Endothelial cell of hepatic sinusoid (primary cell): ENCODE measurements at regions not wholly inside any gene's neighbourhood (a gene's known extent, or its start where the extent isn't known, plus 50 kb on each side); places are given as distances from the start of the nearest gene placed in this dataset.

Experiments
- in situ Hi-C: cut with HindIII; loops from 2 replicates; pipeline ENCODE4 v1.10.0; 2017; ENCODE audit warnings: low sequenced_read_pairs

GRCh38 chr1:5254975-5255374 is 600.6 kb downstream of the AJAP1 start:
- in situ Hi-C loops: no loop called here

- in situ Hi-C loops: no loop called here
Observed at GRCh38 chr1:5254131-5254725, 599.8 kb downstream of the AJAP1 start.

GRCh38 chr1:5253036-5253435 is 598.6 kb downstream of the AJAP1 start:
- in situ Hi-C loops: no loop called here

- in situ Hi-C loops: no loop called here
Observed at GRCh38 chr1:5250336-5250735, 595.9 kb downstream of the AJAP1 start.

GRCh38 chr1:5245348-5245747 is 590.9 kb downstream of the AJAP1 start:
- in situ Hi-C loops: no loop called here

GRCh38 chr1:5244631-5245285 is 590.3 kb downstream of the AJAP1 start:
- in situ Hi-C loops: no loop called here

GRCh38 chr1:5242850-5243249 is 588.4 kb downstream of the AJAP1 start:
- in situ Hi-C loops: no loop called here

- in situ Hi-C loops: no loop called here
Observed at GRCh38 chr1:5239911-5240310, 585.5 kb downstream of the AJAP1 start.

GRCh38 chr1:5238351-5239130 is 584.1 kb downstream of the AJAP1 start:
- in situ Hi-C loops: no loop called here

GRCh38 chr1:5235355-5235899 is 581.0 kb downstream of the AJAP1 start:
- in situ Hi-C loops: no loop called here

GRCh38 chr1:5232537-5232936 is 578.1 kb downstream of the AJAP1 start:
- in situ Hi-C loops: no loop called here

- in situ Hi-C loops: no loop called here
Observed at GRCh38 chr1:5231541-5232315, 577.3 kb downstream of the AJAP1 start.

GRCh38 chr1:5227114-5227513 is 572.7 kb downstream of the AJAP1 start:
- in situ Hi-C loops: no loop called here

- in situ Hi-C loops: no loop called here
Observed at GRCh38 chr1:5225707-5226704, 571.6 kb downstream of the AJAP1 start.

GRCh38 chr1:5223206-5223605 is 568.8 kb downstream of the AJAP1 start:
- in situ Hi-C loops: no loop called here

- in situ Hi-C loops: no loop called here
Observed at GRCh38 chr1:5222626-5223025, 568.2 kb downstream of the AJAP1 start.

GRCh38 chr1:5221451-5221850 is 567.0 kb downstream of the AJAP1 start:
- in situ Hi-C loops: no loop called here

- in situ Hi-C loops: no loop called here
Observed at GRCh38 chr1:5220821-5221220, 566.4 kb downstream of the AJAP1 start.

- in situ Hi-C loops: no loop called here
Observed at GRCh38 chr1:5220421-5220820, 566.0 kb downstream of the AJAP1 start.

- in situ Hi-C loops: no loop called here
Observed at GRCh38 chr1:5200006-5200405, 545.6 kb downstream of the AJAP1 start.
